ENCODE measurements at regions not wholly inside any gene's neighbourhood (a gene's known extent, or its start where the extent isn't known, plus 50 kb on each side); places are given as distances from the start of the nearest gene placed in this dataset.

DNA sequence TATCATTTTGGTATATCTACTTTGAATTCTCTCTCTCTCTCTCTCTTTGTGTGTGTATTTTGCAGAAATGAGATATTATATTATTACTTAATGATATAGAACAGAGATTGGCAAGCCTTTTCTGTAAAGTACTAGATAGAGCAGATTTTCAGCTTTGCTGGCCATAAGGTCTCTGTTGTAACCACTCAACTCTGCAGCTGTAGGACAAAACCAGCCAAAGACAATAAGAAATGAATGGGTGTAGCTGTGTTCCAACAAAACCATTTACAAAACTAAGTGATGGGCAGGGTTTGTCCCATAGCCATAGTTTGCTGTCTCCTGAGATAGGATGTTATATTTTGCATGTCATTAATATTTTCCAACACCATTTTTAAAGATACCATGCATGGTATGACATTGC lies 91.2 kb upstream of the TSHZ2 start:
- no peaks in the 10 kb centered on the region for H3K36me3 ChIP-seq
- no peak overlapping the region for H3K4me3 ChIP-seq
- H3K27ac ChIP-seq = no peak overlapping the region
- TF ChIP-seq, protein P1, sequence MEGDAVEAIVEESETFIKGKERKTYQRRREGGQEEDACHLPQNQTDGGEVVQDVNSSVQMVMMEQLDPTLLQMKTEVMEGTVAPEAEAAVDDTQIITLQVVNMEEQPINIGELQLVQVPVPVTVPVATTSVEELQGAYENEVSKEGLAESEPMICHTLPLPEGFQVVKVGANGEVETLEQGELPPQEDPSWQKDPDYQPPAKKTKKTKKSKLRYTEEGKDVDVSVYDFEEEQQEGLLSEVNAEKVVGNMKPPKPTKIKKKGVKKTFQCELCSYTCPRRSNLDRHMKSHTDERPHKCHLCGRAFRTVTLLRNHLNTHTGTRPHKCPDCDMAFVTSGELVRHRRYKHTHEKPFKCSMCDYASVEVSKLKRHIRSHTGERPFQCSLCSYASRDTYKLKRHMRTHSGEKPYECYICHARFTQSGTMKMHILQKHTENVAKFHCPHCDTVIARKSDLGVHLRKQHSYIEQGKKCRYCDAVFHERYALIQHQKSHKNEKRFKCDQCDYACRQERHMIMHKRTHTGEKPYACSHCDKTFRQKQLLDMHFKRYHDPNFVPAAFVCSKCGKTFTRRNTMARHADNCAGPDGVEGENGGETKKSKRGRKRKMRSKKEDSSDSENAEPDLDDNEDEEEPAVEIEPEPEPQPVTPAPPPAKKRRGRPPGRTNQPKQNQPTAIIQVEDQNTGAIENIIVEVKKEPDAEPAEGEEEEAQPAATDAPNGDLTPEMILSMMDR (IDR thresholded peaks at IDR 0.05; ENCODE audit: low read depth, low read length) = no peak
- H3K9me3 ChIP-seq (ENCODE audit: low read depth) = no peaks in the 10 kb centered on the region
- no peak for DNase-seq (ENCODE audit: low read depth in 1 of 2, low spot score in 1 of 2)
- H3K4me1 ChIP-seq (ENCODE audit: low read depth) = no peaks in the 10 kb centered on the region
- no peaks in the 10 kb centered on the region for H3K27me3 ChIP-seq

DNA sequence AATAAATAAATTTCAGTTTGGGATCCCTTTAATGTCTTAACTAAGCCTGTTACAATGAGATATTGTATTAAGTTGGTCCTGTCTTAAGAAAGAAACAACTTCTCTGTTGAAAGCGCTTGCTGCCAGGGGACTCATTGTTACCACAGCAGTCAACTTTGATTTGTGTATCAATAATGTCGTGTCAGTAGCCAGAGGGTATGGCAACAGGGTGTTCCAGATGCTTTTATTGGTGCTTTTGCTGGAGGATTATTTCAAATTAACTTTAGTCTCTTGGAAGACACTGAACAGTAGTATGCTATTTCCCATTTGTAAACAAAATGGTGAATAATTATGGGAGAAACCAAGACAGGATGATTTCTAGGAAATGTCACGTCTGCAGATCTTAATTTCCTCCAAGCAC lies 91.9 kb upstream of the TSHZ2 start:
- TF ChIP-seq, protein P1 (IDR thresholded peaks at IDR 0.05; ENCODE audit: low read depth, low read length) = no peak
- H3K27ac ChIP-seq = no peak overlapping the region
- no peak for DNase-seq (ENCODE audit: low read depth in 1 of 2, low spot score in 1 of 2)
- H3K4me1 ChIP-seq (ENCODE audit: low read depth) = no peaks in the 10 kb centered on the region
- H3K27me3 ChIP-seq = no peaks in the 10 kb centered on the region
- H3K9me3 ChIP-seq (ENCODE audit: low read depth) = no peaks in the 10 kb centered on the region
- no peaks in the 10 kb centered on the region for H3K36me3 ChIP-seq
- no peak overlapping the region for H3K4me3 ChIP-seq

DNA sequence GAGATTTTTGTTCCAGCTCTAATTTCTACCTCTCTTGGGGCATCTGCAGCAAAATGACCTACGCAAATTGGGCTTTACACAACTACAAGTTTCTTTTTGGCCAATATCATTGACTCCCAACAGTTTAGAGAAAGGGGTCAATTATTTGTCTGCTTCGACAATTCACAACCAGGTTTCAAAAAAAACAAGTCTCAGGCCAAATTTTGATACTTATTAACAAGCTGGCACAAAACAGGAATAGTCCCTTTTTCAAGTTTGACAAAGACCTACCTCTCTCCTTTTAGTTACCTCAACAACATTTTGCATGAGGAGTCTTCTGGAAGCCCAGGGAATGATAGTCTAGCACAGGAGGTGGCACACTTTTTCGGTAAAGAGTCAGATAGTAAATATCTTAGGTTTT lies 97.9 kb upstream of the TSHZ2 start:
- Histone ChIP-seq H3K27ac (no peak overlapping the region), H3K36me3 (no peaks in the 10 kb centered on the region), H3K4me3 (no peak overlapping the region), H3K4me1 (ENCODE audit: low read depth) (no peaks in the 10 kb centered on the region), H3K9me3 (ENCODE audit: low read depth) (no peaks in the 10 kb centered on the region), H3K27me3 (no peaks in the 10 kb centered on the region)
- no peak for DNase-seq (ENCODE audit: low read depth in 1 of 2, low spot score in 1 of 2)
- TF ChIP-seq, protein P1 (IDR thresholded peaks at IDR 0.05; ENCODE audit: low read depth, low read length) = no peak

DNA sequence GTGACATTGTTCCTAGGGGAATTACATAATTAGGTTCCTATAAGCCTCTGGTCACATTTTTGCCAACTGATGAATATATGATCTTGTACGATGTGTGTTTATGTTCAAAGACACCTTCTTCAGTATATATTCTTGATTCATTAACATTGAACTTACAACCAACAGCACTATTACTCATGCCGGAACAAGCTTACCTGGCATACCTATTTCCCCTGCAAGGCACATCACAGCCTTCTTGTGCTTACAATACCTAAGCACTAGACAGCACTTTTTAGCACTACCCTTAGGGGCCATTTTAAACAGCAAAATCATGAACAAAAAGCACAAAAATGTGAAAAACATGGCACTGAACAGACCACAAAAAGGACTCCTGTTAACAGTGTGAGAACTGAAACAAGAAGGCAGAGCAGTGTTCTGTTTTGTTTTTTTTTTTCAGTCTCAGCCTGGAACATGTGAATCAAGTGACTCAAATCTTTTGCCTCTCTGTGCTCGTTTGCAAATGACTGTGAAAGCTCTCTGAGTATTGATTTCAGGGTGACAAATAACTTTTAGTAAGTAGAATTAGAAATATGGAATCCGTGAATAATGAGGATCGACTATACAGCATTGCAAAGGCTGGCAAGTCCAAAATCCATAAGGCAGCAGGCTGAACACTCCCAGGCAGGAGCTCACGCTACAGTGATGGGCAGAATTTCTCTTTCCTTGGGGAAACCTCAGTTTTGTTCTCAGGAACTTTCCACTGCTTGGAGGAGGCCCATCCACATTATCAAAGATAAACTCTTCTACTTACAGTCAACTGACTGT lies 102.3 kb upstream of the TSHZ2 start:
- Histone ChIP-seq H3K9me3 (ENCODE audit: low read depth) (no peaks in the 10 kb centered on the region), H3K4me3 (no peak overlapping the region), H3K4me1 (ENCODE audit: low read depth) (peaks cover 12% of the 10 kb centered on the region), H3K27me3 (no peaks in the 10 kb centered on the region), H3K27ac (no peak overlapping the region), H3K36me3 (no peaks in the 10 kb centered on the region)
- TF ChIP-seq, protein P1 (IDR thresholded peaks at IDR 0.05; ENCODE audit: low read depth, low read length) = no peak
- no peak for DNase-seq (ENCODE audit: low read depth in 1 of 2, low spot score in 1 of 2)

DNA sequence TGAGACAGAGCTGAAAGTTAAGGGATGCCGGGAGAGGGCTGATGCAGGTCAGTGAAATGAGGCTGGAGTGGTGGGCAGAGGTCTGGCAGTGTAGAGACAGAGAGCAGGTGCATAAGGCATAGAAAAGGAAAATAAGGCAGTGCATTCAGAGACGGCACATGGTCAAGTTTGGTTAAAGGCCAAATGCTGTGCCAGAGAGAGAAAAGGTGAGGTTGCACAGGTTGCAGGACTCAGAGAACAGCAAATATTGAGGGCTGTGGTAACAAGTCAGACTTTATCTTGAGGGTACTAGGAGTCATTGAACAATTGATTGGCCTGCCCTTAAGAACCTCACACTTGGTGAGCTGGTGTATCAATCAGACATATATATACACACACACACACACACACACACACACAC lies 102.9 kb upstream of the TSHZ2 start:
- no peaks in the 10 kb centered on the region for H3K27me3 ChIP-seq
- H3K4me1 ChIP-seq (ENCODE audit: low read depth) = peaks cover 13% of the 10 kb centered on the region
- H3K27ac ChIP-seq = no peak overlapping the region
- no peak for DNase-seq (ENCODE audit: low read depth in 1 of 2, low spot score in 1 of 2)
- H3K36me3 ChIP-seq = no peaks in the 10 kb centered on the region
- H3K9me3 ChIP-seq (ENCODE audit: low read depth) = no peaks in the 10 kb centered on the region
- TF ChIP-seq, protein P1 (IDR thresholded peaks at IDR 0.05; ENCODE audit: low read depth, low read length) = no peak
- no peak overlapping the region for H3K4me3 ChIP-seq

All from cardiac muscle cell (in vitro differentiated cells and primary cell).